Pons (tissue), 1 donor: ENCODE measurements at regions not wholly inside any gene's neighbourhood (a gene's known extent, or its start where the extent isn't known, plus 50 kb on each side); places are given as distances from the start of the nearest gene placed in this dataset.
A peak's percentile ranks its signal among the peaks of the same experiment; 100 is the strongest.
"Not testable (repeated sequence)": the region's sequence is repeated elsewhere in the genome, so short reads cannot be mapped to it uniquely, and the experiment has no call there.

ENCODE experiments used
- DNase-seq: peaks from one replicate; pipeline ENCODE4 v3.0.0-alpha.2; 2016; ENCODE audit warnings: low spot score

GRCh38 chr9:99485459-99485858 lies 263.4 kb downstream of the SEC61B start:
- no peak for DNase-seq

- no peak for DNase-seq
Measured at GRCh38 chr9:99486684-99487083, 264.6 kb downstream of the SEC61B start.

DNA sequence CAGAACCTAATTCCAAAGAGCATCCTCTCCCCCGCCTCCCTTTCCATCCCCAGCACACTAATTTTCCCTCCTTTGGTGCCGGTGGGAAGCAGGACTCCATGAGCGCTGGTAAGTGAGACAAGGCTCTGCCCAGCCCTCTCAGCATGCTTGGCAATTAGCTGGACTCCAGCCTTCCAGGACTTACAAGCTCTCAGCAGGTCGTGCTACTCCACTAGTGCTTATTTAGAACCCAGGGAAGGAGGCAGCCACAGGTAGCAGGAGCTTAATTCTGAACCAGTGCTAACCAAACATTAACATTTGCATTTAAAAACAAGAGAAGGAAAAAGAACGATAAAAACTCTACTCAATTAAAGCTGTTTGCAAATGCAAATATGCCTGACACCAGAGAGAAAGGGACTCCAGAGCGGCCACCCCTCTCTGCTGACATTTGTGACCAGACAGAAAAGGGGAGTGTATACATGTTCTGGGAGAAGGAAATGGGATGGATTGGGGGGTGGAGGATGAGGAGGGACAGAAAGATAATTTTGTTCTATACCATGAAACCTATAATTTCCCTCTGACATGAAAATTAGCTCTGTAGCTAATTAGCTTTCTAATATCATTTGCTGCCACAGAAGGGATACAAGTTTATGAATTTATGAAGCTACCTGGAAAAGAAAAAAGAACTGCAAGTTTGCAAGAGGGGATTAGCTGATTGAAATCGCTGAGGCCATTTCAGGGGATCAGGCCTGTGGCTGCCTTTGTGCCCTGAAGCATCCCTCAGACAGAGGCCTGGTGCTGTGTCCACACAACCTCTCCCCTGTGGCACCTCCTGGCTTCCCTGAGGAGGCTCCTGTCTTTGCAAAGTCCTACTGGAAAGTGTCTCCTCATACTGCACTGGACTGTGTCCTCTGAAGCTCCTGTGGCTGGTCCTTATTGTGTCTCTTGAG lies 266.3 kb downstream of the SEC61B start:
- no peak for DNase-seq

DNA sequence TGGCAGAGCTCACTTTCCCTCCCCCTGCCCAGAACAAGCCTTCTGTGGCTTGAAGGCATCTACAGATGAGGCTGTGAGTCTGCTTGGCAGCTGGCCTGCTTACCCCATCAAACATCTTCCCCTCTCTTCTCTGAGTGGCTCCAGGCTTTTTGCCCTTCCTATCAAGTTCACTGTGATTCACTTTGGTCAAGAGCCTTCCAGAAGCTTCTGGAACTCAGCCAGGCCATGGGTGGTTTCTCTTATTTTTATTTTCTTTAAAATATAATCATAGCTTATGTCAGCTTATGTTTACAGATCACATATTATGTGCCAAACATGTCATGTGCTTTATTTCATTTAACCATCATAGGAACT lies 267.0 kb downstream of the SEC61B start:
- no peak for DNase-seq

DNA sequence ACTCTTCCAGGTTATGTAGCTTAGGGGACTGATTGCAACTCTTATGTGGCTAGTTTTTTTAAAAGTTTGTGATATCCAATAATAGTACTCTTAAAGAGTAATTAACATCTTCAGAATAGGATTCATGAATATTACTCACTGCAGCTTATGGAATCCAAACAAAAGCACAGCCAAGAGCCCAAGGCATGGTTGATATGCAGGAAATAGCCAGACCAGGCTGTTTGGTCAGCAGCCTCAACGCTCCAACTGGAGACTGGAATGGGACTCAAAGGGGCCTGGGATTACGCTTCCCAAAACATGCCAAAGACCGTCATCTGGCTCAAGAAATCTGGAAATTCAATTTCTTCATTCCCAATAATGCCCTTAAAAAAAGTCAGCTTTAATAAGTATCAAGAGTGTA lies 268.6 kb downstream of the SEC61B start:
- no peak for DNase-seq

- no peak for DNase-seq
Measured at GRCh38 chr9:99491408-99492158, 269.5 kb downstream of the SEC61B start.

GRCh38 chr9:99497641-99498040 lies 275.6 kb downstream of the SEC61B start:
- DNase-seq = no peak

GRCh38 chr9:99498979-99499378 lies 276.9 kb downstream of the SEC61B start:
- not testable (repeated sequence) for DNase-seq

DNA sequence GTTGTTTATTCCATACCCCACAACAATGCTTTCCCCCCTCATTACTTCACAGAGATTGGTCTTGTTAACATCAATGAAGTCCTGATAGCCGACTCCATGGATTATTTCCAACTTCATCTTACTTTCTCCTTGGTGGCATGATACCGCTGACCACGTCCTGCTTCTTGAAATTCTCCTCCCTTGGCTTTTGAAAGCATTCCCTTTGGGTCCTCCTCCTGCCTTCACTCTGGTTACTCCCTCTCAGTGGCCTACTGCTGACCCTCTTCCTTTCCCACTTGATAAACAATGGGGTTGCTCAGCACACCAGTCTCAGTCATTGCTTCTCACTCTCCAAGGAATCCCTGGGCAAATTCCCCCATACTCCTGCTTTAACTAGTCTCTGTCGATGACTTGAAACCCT lies 283.9 kb downstream of the SEC61B start:
- no peak for DNase-seq

DNA sequence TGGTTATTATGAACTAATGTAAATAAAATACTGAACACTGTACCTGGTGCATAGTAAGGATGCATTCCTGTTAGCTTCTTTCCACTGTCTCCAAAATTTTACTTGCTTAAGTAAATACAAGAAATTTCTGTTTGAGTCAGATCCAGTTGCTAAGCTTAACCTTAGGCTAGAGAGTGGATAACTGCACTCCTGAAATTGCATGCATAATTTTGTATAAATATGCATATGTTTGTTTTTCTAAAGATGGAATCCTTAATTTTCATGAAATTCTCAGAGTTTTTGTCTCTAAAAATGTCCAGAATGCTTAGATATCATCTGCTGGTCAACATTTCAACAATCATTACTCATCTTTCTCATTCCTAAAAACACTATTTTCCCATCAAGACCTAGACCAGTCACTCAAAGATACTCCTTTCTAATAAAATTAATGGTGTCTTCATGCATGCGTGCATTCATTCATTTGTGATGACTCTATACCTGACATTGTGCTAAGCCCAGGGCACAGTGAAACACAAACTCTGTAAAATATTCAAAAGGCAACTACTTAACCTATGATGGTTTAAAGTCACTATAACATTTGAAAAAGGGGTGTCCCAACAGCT lies 284.8 kb downstream of the SEC61B start:
- DNase-seq = no peak

DNA sequence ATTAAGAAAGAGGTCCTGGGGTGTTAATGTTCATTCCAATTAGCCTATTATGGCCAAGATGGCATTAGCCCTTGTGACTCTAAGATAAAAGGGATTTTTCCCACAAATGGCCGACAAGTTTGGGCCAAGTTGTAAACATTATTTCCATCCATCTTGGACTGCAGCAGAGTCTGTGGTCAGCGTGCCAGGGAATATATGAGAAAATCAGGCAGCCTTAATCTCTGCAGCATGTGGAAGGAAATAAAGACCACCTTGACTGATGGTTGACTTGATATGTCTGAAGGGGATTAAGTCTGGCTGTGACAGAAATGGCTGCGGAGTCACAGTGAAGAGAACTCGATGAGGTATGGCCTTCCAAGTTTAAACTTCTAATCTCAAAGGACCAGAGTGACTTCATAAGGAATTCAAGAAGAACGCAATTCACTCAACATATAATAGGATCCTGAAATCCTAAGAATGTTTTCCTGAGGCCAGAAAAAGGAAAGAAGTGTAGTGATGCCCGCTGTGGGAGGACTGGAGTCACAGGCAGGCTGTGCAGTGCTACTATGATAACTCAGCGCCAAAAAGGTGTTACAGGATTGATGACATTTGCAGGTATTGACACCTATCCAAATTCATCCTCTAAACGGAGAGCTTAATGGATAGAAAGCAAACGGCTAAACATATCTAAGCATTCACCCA lies 287.1 kb downstream of the SEC61B start:
- no peak for DNase-seq

DNA sequence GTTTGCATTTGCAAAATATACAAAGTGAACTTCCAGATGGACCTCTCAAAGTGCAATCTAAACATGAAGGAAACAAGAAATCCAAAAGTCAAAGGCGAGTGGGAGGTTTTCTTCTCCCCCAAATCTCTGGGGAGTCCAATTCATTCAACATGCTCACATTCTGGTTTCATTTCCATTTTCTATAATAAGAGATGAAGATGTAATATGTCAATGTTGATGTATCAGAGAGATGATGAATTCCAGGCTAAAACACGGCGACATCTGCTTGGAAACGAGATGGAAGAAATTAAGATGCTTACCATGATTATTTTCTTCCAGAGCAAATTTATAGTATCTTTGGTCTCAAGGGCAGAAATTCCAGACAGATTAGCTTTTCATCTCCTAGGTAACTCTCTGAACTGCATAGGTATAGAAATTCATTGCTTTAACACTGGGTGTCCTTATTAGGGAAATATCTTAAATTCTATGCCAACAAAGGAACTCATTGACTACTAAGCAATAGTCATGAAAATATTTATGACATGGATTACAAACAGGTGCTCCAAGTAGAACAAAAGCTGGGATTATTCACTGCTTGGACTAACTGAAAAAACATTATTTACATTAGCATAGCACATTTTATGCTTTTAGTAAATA lies 287.9 kb downstream of the SEC61B start:
- DNase-seq = no peak

GRCh38 chr9:99511723-99512122 lies 289.6 kb downstream of the SEC61B start:
- DNase-seq = no peak

- DNase-seq = peak; percentile 37
Measured at GRCh38 chr9:99513441-99514112, 291.5 kb downstream of the SEC61B start.

- peak; percentile 36 for DNase-seq
Measured at GRCh38 chr9:99515093-99515492, 293.0 kb downstream of the SEC61B start.

DNA sequence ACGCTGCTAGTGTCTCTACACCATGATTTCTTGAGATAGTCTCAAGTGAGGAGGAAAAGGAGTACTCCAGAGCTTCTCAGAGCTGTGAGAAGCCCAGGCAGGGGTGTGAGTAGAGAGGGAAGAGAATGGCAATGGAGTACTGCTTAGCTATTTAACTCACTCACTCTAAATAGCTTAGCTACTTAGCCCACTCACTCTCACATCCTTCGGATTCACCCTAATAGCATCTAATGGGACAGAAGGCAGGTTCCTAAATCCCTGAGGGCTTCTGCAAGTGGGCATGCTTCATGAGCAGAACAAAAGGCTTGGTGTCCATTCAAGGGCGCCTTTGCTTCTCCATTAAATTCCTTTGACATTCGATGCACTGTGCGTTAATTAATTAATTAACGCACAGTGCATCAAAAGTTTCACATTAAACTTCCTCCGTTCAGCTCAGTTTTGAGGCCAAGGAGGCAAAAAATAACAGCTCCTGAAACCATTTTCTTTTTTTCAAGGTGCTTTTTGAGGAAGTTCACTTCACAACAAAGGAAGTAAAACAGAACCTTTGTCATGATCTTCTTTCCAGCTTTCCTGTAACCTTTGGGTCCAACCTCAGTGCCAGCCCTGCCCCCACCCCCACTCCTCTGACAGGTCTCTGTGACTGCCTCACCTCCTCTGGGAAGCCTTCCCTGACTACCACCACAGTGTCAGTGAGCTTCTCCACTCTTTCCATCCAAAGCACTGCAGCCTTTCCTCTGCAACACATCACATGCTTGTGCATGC lies 294.0 kb downstream of the SEC61B start:
- DNase-seq = no peak

GRCh38 chr9:99516657-99517049 lies 294.6 kb downstream of the SEC61B start:
- DNase-seq = no peak

DNA sequence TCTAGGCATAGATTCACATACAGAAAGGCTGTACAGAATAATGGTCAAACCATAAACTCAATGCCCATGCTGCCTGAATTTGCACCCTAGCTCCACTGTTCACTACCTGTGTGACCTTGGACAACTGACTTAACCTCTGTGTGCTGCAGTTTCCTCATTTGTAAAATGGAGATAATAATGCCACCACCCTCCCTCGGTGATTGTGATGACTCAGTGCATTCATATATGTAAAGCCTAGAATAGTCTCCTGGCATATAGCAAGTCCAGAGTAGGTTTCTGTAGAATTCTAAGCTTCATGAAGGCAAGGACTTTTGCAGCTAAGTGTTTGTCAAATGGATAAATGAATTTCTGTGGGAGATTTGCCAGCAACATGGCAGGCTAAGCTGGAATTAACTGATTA lies 297.8 kb upstream of the NR4A3 start:
- DNase-seq = no peak

DNA sequence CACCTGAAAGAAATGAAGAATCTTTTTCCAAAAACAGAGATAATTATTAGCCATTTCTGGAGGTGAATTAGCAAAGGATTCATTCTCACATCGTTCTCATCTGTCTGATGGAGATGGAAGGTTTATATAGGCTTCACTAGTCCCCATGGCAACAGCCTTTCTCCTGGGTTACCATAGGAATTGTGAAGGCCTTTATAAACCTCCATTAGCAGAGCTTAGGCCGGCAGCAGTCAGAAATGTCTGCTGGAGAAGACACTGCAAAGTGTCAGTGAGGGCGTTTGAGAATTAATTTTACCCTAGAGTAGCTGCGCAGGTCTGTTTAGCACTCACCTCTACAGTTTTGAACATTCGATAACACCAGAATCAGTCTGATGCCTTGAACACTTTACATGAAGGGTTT lies 290.4 kb upstream of the NR4A3 start:
- no peak for DNase-seq

DNA sequence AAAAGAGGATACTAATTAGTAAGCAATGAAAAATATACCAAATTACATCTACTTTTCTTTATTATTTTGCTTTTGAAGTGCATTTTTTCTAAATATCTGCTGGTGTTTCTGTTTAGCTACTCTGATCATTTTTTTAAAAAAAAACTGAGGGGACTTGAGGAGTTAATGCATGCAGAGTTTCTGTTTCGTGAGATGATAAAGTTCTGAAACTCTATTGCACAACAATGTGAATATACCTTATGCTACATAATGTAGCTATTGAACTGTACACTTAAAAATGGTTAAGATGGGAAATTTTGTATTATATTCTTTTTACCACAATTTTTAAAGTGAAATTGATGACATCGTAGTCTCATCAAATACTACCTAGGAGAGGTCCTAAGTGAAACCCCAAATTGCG lies 288.3 kb upstream of the NR4A3 start:
- no peak for DNase-seq

DNA sequence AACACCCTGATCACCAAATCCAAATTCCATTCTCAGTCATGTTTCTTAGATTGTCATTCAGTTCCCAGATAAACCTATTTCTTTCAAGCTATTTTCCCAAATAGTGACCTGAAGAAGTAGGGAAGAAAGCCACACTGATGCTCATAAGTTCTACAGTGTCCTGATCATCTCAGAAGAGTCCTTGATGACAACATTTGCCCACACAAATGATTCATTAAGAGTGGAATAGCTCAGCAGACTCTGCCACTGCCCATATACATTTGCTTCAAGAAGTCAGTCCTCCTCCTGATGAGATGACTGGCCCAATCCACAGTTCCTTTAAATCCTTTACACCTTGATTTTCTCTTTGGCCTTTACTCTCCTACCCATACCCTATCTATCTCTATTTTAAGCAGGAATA lies 283.7 kb upstream of the NR4A3 start:
- no peak for DNase-seq
